ENCODE measurements at regions not wholly inside any gene's neighbourhood (a gene's known extent, or its start where the extent isn't known, plus 50 kb on each side); places are given as distances from the start of the nearest gene placed in this dataset.
A peak's percentile ranks its signal among the peaks of the same experiment; 100 is the strongest.
"Not testable (repeated sequence)": the region's sequence is repeated elsewhere in the genome, so short reads cannot be mapped to it uniquely, and the experiment has no call there.

- peak; percentile 57 for DNase-seq (ENCODE audit: low read depth)
Observed at GRCh38 chr6:100228834-100229441, 234.9 kb upstream of the MCHR2 start.

GRCh38 chr6:100228437-100228833, 234.4 kb upstream of the MCHR2 start:
- no peak for DNase-seq (ENCODE audit: low read depth)

- no peak for DNase-seq (ENCODE audit: low read depth)
Observed at GRCh38 chr6:100226811-100227210, 232.8 kb upstream of the MCHR2 start.

GRCh38 chr6:100223952-100224351, 229.9 kb upstream of the MCHR2 start:
- DNase-seq (ENCODE audit: low read depth) = not testable (repeated sequence)

- no peak for DNase-seq (ENCODE audit: low read depth)
Observed at GRCh38 chr6:100220543-100220942, 226.5 kb upstream of the MCHR2 start.

- no peak for DNase-seq (ENCODE audit: low read depth)
Observed at GRCh38 chr6:100217225-100218012, 223.4 kb upstream of the MCHR2 start.

- no peak for DNase-seq (ENCODE audit: low read depth)
Observed at GRCh38 chr6:100216760-100217159, 222.7 kb upstream of the MCHR2 start.

- no peak for DNase-seq (ENCODE audit: low read depth)
Observed at GRCh38 chr6:100212131-100212530, 218.1 kb upstream of the MCHR2 start.

GRCh38 chr6:100210137-100211117, 216.4 kb upstream of the MCHR2 start:
- DNase-seq (ENCODE audit: low read depth) = peak; percentile 12

GRCh38 chr6:100209323-100210136, 215.5 kb upstream of the MCHR2 start:
- DNase-seq (ENCODE audit: low read depth) = no peak

- DNase-seq (ENCODE audit: low read depth) = peak; percentile 93
Observed at GRCh38 chr6:100203400-100203799, 209.4 kb upstream of the MCHR2 start.

GRCh38 chr6:100202417-100203194, 208.6 kb upstream of the MCHR2 start:
- peak; percentile 96 for DNase-seq (ENCODE audit: low read depth)

GRCh38 chr6:100196214-100196982, 202.4 kb upstream of the MCHR2 start:
- not testable (repeated sequence) for DNase-seq (ENCODE audit: low read depth)

- not testable (repeated sequence) for DNase-seq (ENCODE audit: low read depth)
Observed at GRCh38 chr6:100195244-100195643, 201.2 kb upstream of the MCHR2 start.

GRCh38 chr6:100194535-100194934, 200.5 kb upstream of the MCHR2 start:
- no peak for DNase-seq (ENCODE audit: low read depth)

GRCh38 chr6:100188754-100189153, 194.7 kb upstream of the MCHR2 start:
- DNase-seq (ENCODE audit: low read depth) = no peak

GRCh38 chr6:100186552-100186951, 192.5 kb upstream of the MCHR2 start:
- DNase-seq (ENCODE audit: low read depth) = peak; percentile 54

- no peak for DNase-seq (ENCODE audit: low read depth)
Observed at GRCh38 chr6:100185615-100186014, 191.6 kb upstream of the MCHR2 start.

GRCh38 chr6:100184473-100184872, 190.4 kb upstream of the MCHR2 start:
- no peak for DNase-seq (ENCODE audit: low read depth)

Measured in HT1080 (cell line).